Thyroid gland (tissue), 4 donors: ENCODE measurements at regions not wholly inside any gene's neighbourhood (a gene's known extent, or its start where the extent isn't known, plus 50 kb on each side); places are given as distances from the start of the nearest gene placed in this dataset.

Source experiments
- DNase-seq, 2 donors: peaks; one replicate each; pipeline ENCODE4 v3.0.0-alpha.2; 2019
- H3K27ac ChIP-seq, 3 donors: fragments of 200-600 bp; sonication (generic); 1 replicate in 2 of 3; 2 replicates in 1 of 3; pipeline ENCODE4 v1.5.1; 2016 to 2019; ENCODE audit warnings: mild to moderate bottlenecking in 1 of 3, moderate library complexity in 1 of 3
- H3K27me3 ChIP-seq: fragments of 200-600 bp; sonication (generic); one replicate; pipeline ENCODE4 v1.5.1; 2019
- H3K36me3 ChIP-seq, 2 donors: fragments of 200-600 bp; sonication (generic); one replicate each; pipeline ENCODE4 v1.5.1; 2016 to 2019
- H3K4me1 ChIP-seq, 2 donors: fragments of 200-600 bp; sonication (generic); one replicate each; pipeline ENCODE4 v1.5.1; 2017 to 2019
- H3K4me3 ChIP-seq, 3 donors: fragments of 200-600 bp; sonication (generic); replicated peaks in 1 of 3; 1 replicate in 2 of 3; 2 replicates in 1 of 3; pipeline ENCODE4 v1.5.1; 2016; ENCODE audit warnings: mild to moderate bottlenecking in 1 of 3
- H3K9me3 ChIP-seq: fragments of 200-600 bp; sonication (generic); one replicate; pipeline ENCODE4 v1.5.1; 2017
- POLR2A ChIP-seq, 2 donors: fragments of 450-650 bp; IDR thresholded peaks; one replicate each; pipeline ENCODE4 v1.6.1; 2017; ENCODE audit warnings: antibody characterized with exemption in 2 of 2, mild to moderate bottlenecking in 2 of 2, moderate library complexity in 1 of 2
- WGBS, 2 donors: methylation state at CpG; one replicate each; pipeline ENCODE4 v1.1.5; 2017; 5-methylcytosine and 5-hydroxymethylcytosine counted together
- intact Hi-C: fragments of 100-400 bp; cut with DNase I; formaldehyde crosslinking; loops from one replicate; pipeline ENCODE4 v1.15.1; 2023
- TF ChIP-seq, protein P1 (sequence below), 6 experiments: fragments of 200-600 bp in 3 of 6; fragments of 450-650 bp in 3 of 6; sonication (generic) in 3 of 6; IDR thresholded peaks; one replicate each; pipeline ENCODE4 v1.5.1; 2016 to 2019; ENCODE audit warnings: antibody characterized with exemption in 6 of 6, mild to moderate bottlenecking in 2 of 6, inconsistent platforms in 1 of 6, moderate library complexity in 1 of 6

DNA sequence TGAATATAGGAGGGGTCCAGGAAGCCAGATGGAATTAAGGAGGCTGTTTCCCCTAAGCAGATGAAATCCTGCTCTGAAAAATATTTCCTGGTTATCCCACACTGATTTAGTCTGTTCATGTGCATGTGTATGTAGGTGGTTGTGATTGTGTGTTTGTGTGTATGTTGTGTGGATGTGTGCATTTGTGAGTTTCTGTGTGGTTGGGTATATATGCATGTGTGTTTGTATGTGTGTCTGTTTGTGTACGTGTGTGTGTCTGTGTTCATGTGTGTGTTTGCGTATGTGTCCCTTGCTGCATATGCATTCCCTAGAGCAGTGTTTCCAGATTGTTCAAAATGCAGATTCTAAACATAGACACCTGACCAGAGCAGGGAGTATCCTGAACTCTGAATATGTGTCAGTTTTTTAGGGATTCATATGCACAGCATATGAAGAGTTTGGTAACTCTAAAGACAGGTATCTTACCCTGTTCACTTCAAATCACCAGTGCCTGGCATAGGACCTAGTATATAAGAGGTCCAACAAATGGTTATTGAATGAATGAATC, 239.8 kb downstream of the MAFB start:
- Histone ChIP-seq H3K27ac (no peak overlapping the region), H3K36me3 (no peaks in the 10 kb centered on the region), H3K4me1 (no peaks in the 10 kb centered on the region), H3K9me3 (no peaks in the 10 kb centered on the region), H3K4me3 (no peak overlapping the region), H3K27me3 (no peaks in the 10 kb centered on the region)
- intact Hi-C loops = no loop called here
- 79 to 93% methylated on average over 2 of the region's 2 CpGs for WGBS, 2 donors
- TF ChIP-seq POLR2A (IDR thresholded peaks at IDR 0.05) = no peak
- TF ChIP-seq, protein P1, sequence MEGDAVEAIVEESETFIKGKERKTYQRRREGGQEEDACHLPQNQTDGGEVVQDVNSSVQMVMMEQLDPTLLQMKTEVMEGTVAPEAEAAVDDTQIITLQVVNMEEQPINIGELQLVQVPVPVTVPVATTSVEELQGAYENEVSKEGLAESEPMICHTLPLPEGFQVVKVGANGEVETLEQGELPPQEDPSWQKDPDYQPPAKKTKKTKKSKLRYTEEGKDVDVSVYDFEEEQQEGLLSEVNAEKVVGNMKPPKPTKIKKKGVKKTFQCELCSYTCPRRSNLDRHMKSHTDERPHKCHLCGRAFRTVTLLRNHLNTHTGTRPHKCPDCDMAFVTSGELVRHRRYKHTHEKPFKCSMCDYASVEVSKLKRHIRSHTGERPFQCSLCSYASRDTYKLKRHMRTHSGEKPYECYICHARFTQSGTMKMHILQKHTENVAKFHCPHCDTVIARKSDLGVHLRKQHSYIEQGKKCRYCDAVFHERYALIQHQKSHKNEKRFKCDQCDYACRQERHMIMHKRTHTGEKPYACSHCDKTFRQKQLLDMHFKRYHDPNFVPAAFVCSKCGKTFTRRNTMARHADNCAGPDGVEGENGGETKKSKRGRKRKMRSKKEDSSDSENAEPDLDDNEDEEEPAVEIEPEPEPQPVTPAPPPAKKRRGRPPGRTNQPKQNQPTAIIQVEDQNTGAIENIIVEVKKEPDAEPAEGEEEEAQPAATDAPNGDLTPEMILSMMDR (IDR thresholded peaks at IDR 0.05) = no peak
- no peak for DNase-seq

DNA sequence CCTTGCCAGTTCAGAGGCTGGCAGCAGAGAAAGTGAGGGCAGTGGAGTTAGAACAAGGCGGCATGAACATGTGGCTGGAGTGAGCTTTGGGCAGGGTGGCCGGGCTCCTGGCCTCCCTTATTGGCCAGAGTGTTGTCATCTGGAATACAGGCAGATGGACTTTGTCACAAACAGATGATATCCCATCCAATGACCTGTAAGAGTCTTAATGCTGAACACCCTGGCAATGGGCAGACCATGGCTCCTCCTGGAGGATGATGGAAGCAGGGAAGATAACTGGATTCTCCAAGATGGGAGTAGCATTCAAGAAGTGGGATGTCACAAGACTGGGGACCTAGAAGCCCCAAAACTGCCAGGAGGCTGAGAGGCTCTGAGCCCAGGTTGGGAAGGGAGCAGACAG, 242.1 kb downstream of the MAFB start:
- intact Hi-C loops = no loop called here
- no peaks in the 10 kb centered on the region for H3K4me1 ChIP-seq
- no peaks in the 10 kb centered on the region for H3K27me3 ChIP-seq
- TF ChIP-seq POLR2A (IDR thresholded peaks at IDR 0.05) = no peak
- TF ChIP-seq, protein P1 (IDR thresholded peaks at IDR 0.05) = no peak
- H3K4me3 ChIP-seq = no peak overlapping the region
- H3K9me3 ChIP-seq = no peaks in the 10 kb centered on the region
- no peak overlapping the region for H3K27ac ChIP-seq
- DNase-seq = no peak
- 79 to 92% methylated on average over 2 of the region's 2 CpGs for WGBS, 2 donors
- no peaks in the 10 kb centered on the region for H3K36me3 ChIP-seq

DNA sequence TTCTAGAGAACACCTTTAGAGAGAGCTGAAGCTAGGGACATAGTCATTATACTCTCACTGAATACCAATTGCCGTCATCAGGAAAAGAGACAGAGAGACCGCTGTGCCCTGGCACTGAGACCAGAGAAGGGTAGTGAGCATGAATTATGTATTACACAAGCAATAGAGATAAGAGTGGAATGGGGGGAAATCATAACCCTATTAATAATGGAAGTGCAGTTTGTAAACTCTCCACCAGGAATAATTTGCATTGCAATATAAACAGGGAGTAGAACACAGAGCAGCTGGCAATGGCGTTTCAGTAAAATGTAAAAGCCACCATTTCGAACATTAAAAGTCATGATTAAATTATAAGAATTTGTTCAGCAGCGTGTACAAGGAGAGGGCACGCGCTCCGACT, 244.5 kb downstream of the MAFB start:
- Histone ChIP-seq H3K27me3 (no peaks in the 10 kb centered on the region), H3K27ac (no peak overlapping the region), H3K4me3 (no peak overlapping the region), H3K36me3 (no peaks in the 10 kb centered on the region), H3K9me3 (no peaks in the 10 kb centered on the region), H3K4me1 (no peaks in the 10 kb centered on the region)
- 91% methylated on average over 8 of the region's 8 CpGs for WGBS, 2 donors
- intact Hi-C loops = no loop called here
- no peak for DNase-seq
- TF ChIP-seq, protein P1 (IDR thresholded peaks at IDR 0.05) = no peak

DNA sequence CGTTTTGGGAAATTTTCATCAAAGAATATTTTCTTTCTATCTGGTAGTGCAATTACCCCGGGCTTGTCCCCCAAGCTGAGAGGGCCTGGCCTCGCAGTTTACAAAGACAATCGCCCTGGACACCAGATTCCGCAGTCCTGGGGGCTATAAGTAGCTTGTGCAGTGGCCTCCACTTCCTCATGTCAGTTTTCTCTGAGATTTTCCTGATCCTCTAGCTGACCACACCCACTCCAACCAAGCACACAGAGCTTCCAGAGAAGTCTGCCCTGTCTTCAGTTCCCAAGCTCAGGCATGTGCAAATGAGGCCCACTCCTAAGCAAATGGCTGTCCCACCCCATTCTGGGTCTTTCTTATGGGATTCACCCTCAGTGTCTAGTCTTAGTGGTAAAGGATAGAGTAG, 245.3 kb downstream of the MAFB start:
- Histone ChIP-seq H3K36me3 (no peaks in the 10 kb centered on the region), H3K27me3 (no peaks in the 10 kb centered on the region), H3K27ac (no peak overlapping the region), H3K4me3 (no peak overlapping the region), H3K4me1 (no peaks in the 10 kb centered on the region), H3K9me3 (no peaks in the 10 kb centered on the region)
- intact Hi-C loops = no loop called here
- TF ChIP-seq, protein P1 (IDR thresholded peaks at IDR 0.05) = no peak
- TF ChIP-seq POLR2A (IDR thresholded peaks at IDR 0.05) = no peak
- no peak for DNase-seq
- 71 to 72% methylated on average over 5 of the region's 5 CpGs for WGBS, 2 donors

DNA sequence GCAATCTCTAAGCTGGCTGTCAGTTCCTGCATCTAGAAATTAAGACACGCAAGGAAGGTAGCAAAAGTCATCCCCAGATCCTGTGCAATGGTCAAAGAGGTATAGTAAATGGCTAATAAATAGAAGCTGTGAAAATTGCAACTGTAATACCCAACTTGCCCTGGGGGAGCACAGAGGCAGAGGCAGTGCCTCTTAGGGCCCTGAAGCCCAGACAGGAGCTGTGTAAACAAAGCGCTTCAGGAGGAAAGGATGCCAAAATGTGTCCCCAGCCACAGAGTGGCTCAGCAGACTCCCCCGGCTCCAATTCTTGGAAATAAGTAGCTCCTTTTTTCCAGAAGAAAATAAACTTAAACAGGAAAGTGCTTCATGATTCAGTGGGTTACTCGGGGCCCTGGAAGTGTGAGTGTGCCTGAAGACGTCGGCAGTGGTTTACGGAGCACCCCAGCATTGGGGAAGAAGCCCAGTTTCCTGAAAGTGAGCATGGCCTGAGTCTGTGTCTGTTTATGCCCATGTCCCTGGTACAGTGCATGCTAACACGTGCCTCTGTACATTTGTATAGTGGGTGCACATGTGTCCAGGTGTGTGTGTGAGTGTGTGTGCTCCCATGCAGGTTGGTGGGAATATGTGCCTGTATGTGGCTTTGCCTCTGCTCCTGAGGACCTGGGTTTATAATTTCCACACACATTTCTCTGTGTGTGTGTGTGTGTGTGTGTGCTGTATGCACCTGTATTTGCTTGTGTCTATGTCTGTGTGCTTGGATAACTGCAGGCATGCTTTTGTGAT, 246.7 kb downstream of the MAFB start:
- WGBS, 2 donors = 36 to 44% methylated on average over 7 to 8 of the region's 8 CpGs
- no peak overlapping the region for H3K27ac ChIP-seq
- intact Hi-C loops = no loop called here
- no peaks in the 10 kb centered on the region for H3K9me3 ChIP-seq
- DNase-seq = peak; percentile 25 to 27
- H3K27me3 ChIP-seq = no peaks in the 10 kb centered on the region
- TF ChIP-seq POLR2A (IDR thresholded peaks at IDR 0.05) = no peak
- TF ChIP-seq, protein P1 (IDR thresholded peaks at IDR 0.05) = peak in 4 of 6 experiments; percentile 16 to 29 (median 28)
- no peaks in the 10 kb centered on the region for H3K36me3 ChIP-seq
- H3K4me1 ChIP-seq = no peaks in the 10 kb centered on the region
- H3K4me3 ChIP-seq = no peak overlapping the region
